HFF-Myc (cell line): ENCODE measurements at regions not wholly inside any gene's neighbourhood (a gene's known extent, or its start where the extent isn't known, plus 50 kb on each side); places are given as distances from the start of the nearest gene placed in this dataset.
"Not testable (repeated sequence)": the region's sequence is repeated elsewhere in the genome, so short reads cannot be mapped to it uniquely, and the experiment has no call there.

Experiments
- DNase-seq: peaks from one replicate; pipeline ENCODE4 v3.0.0-alpha.2; 2011; ENCODE audit warnings: low read depth; ENCODE audit errors: extremely low read depth
- H3K4me3 ChIP-seq: replicated peaks from 2 replicates; pipeline ENCODE4 v1.5.1; 2011; ENCODE audit warnings: low read depth, mild to moderate bottlenecking, control low read depth, low read length
- CTCF ChIP-seq: IDR thresholded peaks from 2 replicates; pipeline ENCODE4 v1.5.1; 2012; ENCODE audit warnings: mild to moderate bottlenecking, low read depth, low read length, control low read depth; ENCODE audit errors: missing control alignments

- DNase-seq = no peak
- no peak for TF ChIP-seq CTCF
- H3K4me3 ChIP-seq = no peak overlapping the region
Measured at GRCh38 chr12:72203764-72204335, 68.3 kb upstream of the TRHDE start.

- H3K4me3 ChIP-seq = no peak overlapping the region
- no peak for TF ChIP-seq CTCF
- no peak for DNase-seq
Measured at GRCh38 chr12:72207079-72207478, 65.1 kb upstream of the TRHDE start.

- no peak for TF ChIP-seq CTCF
- no peak overlapping the region for H3K4me3 ChIP-seq
- no peak for DNase-seq
Measured at GRCh38 chr12:72207486-72208409, 64.4 kb upstream of the TRHDE start.

GRCh38 chr12:72209086-72209485, 63.1 kb upstream of the TRHDE start:
- H3K4me3 ChIP-seq = no peak overlapping the region
- TF ChIP-seq CTCF = no peak
- no peak for DNase-seq

DNA sequence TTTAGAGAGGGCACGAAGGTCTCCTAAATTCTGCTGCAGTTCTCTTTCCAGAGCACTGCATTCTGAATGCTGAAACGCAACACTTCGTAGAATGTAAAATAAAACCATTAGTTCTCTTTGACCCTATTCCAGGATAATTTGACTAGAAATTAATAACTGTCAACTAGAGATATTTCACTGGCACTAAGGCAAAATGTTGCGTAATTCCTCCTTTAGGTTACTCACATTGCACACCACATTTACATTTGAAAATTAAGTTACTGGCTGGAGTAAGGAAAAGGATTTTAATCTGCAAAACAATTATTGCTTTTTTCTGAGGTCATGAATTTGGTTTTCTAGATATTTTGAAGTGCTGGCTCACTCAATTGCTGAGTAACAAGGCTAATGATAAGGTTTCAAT, 58.0 kb upstream of the TRHDE start:
- no peak for DNase-seq
- no peak overlapping the region for H3K4me3 ChIP-seq
- no peak for TF ChIP-seq CTCF

DNA sequence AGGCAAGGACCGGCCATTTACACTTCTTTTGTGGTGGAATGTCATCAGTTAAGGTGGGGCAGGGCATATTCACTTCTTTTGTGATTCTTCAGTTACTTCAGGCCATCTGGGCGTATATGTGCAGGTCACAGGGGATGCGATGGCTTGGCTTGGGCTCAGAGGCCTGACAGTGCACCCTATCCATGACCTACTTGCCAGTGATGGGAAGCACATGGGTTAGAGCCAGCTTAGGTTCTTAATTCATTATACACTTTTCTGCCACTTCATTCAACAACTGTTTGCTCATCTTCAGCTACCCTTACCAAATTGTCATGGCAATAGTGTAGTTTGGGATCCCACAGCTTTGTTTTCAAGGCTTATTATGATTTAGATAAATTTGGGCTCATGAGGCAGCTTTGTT, 56.9 kb upstream of the TRHDE start:
- not testable (repeated sequence) for DNase-seq, H3K4me3 ChIP-seq

DNA sequence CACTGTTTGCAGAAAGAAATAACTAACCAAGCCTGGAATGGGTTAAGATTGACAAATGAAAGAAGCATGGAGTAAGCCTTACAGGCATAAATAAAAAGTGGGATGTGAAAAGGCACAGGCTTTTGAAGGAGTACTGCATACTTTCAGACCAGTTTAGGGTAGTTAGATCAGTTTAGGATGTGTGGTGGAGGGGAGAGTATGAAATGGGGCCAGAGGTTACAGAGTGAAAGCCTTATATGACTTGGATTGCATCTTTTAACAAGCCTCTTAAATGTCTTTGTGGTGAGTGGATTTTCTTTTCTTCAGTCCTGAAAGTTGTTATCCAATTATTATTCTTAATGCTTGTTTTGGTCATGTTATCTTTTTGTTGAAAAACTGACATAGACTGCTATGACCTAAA, 52.2 kb upstream of the TRHDE start:
- no peak overlapping the region for H3K4me3 ChIP-seq
- no peak for TF ChIP-seq CTCF
- DNase-seq = no peak
